Stomach (tissue), 8 donors: ENCODE measurements at regions not wholly inside any gene's neighbourhood (a gene's known extent, or its start where the extent isn't known, plus 50 kb on each side); places are given as distances from the start of the nearest gene placed in this dataset.

Experiments
- DNase-seq, 2 donors: peaks; one replicate each; pipeline versions ENCODE4 v3.0.0 to v3.0.0-alpha.2; 2013 to 2019
- H3K27ac ChIP-seq, 5 donors: fragments of 200-600 bp in 4 of 5; sonication (generic) in 4 of 5; one replicate each; pipeline ENCODE4 v1.5.1; 2013 to 2019; ENCODE audit warnings: mild to moderate bottlenecking in 1 of 5, moderate library complexity in 1 of 5
- H3K27me3 ChIP-seq, 3 donors: fragments of 200-600 bp; sonication (generic); one replicate each; pipeline ENCODE4 v1.5.1; 2017 to 2019; ENCODE audit warnings: mixed run types in 1 of 3
- H3K36me3 ChIP-seq, 4 donors: fragments of 200-600 bp; sonication (generic); 1 replicate in 3 of 4; 2 replicates in 1 of 4; pipeline ENCODE4 v1.5.1; 2016 to 2019
- H3K4me1 ChIP-seq, 4 donors: fragments of 200-600 bp; sonication (generic); one replicate each; pipeline ENCODE4 v1.5.1; 2016 to 2019
- H3K4me3 ChIP-seq, 4 donors: fragments of 200-600 bp; sonication (generic) in 3 of 4; one replicate each; pipeline ENCODE4 v1.5.1; 2016 to 2019; ENCODE audit warnings: mild to moderate bottlenecking in 1 of 4
- H3K9me3 ChIP-seq, 4 donors: fragments of 200-600 bp; sonication (generic); one replicate each; pipeline ENCODE4 v1.5.1; 2016 to 2019
- EP300 ChIP-seq: sonication (generic); formaldehyde crosslinking; IDR thresholded peaks from one replicate; pipeline ENCODE4 v1.6.1; 2017; ENCODE audit warnings: antibody characterized with exemption
- POLR2A ChIP-seq, 4 donors: fragments of 450-650 bp; IDR thresholded peaks; one replicate each; pipeline ENCODE4 v1.6.1; 2016; ENCODE audit warnings: antibody characterized with exemption in 4 of 4, control low read depth in 2 of 4, mild to moderate bottlenecking in 1 of 4, moderate library complexity in 1 of 4
- POLR2AphosphoS5 ChIP-seq, 3 donors: sonication (generic); formaldehyde crosslinking; IDR thresholded peaks; one replicate each; pipeline ENCODE4 v1.6.1; 2016; ENCODE audit warnings: antibody characterized with exemption in 3 of 3
- WGBS, 5 donors: extraction: QIAGEN DNeasy Blood & Tissue Kit in 3 of 5; methylation state at CpG; one replicate each; pipeline versions ENCODE4 v1.1.5 to v1.1.7; 2013 to 2018; 5-methylcytosine and 5-hydroxymethylcytosine counted together
- intact Hi-C: fragments of 100-400 bp; cut with DNase I; formaldehyde crosslinking; loops from one replicate; pipeline ENCODE4 v1.15.1; 2023; ENCODE audit warnings: low total_unique reads
- TF ChIP-seq, protein P1 (sequence below), 7 experiments: fragments of 450-650 bp in 4 of 7; fragments of 200-600 bp in 3 of 7; sonication (generic) in 3 of 7; IDR thresholded peaks; one replicate each; pipeline ENCODE4 v1.5.1; 2016 to 2019; ENCODE audit warnings: antibody characterized with exemption in 7 of 7, control low read depth in 2 of 7, mild to moderate bottlenecking in 1 of 7
- donor health status: healthy with polysubstance abuse.
- donor health status: Bipolar disorder and iron deficiency.
- donor health status: healthy.

DNA sequence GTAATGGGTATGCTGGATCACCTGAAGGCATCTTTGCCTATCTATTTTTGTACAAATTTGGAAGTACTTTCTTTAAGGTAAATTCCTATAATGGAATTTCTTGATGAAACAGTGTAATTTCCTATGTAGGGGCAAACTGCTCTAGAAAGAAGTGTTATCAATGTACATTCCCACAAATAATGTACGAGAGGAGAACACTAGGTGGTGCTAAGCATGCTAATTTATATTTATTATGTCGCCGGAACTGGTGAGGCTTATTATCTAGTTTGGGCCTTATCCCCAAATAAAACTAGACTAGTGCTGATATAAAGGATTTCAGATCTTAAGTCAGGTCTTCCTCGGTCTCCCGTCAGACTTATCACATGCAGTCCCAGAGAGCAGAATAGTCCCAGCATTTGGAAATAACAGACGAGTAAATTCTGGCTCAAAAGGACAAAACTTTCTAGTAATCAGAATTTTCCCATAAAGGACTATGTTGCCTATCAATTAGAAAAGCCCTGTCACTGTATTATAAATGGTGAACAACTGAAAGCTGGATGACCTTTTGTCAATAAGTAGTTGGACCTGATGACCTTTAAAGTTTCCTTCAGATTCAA lies 86.9 kb upstream of the RBBP8 start:
- peak in 1 of 2 donors; percentile 54 for DNase-seq
- intact Hi-C loops, result no loop called here
- Histone ChIP-seq H3K36me3 (no peaks in the 10 kb centered on the region), H3K4me1 (peaks cover 6 to 33% (median 23%) of the 10 kb centered on the region in 4 donors), H3K27me3 (no peaks in the 10 kb centered on the region), H3K9me3 (no peaks in the 10 kb centered on the region), H3K27ac (no peak overlapping the region), H3K4me3 (no peak overlapping the region)
- TF ChIP-seq, protein P1, sequence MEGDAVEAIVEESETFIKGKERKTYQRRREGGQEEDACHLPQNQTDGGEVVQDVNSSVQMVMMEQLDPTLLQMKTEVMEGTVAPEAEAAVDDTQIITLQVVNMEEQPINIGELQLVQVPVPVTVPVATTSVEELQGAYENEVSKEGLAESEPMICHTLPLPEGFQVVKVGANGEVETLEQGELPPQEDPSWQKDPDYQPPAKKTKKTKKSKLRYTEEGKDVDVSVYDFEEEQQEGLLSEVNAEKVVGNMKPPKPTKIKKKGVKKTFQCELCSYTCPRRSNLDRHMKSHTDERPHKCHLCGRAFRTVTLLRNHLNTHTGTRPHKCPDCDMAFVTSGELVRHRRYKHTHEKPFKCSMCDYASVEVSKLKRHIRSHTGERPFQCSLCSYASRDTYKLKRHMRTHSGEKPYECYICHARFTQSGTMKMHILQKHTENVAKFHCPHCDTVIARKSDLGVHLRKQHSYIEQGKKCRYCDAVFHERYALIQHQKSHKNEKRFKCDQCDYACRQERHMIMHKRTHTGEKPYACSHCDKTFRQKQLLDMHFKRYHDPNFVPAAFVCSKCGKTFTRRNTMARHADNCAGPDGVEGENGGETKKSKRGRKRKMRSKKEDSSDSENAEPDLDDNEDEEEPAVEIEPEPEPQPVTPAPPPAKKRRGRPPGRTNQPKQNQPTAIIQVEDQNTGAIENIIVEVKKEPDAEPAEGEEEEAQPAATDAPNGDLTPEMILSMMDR (IDR thresholded peaks at IDR 0.05), result peak in 5 of 7 experiments; percentile 9 to 55 (median 33)
- no peak for TF ChIP-seq POLR2A (IDR thresholded peaks at IDR 0.05)
- WGBS, 5 donors, result 23 to 34% (median 27%) methylated on average over 6 of the region's 6 CpGs

DNA sequence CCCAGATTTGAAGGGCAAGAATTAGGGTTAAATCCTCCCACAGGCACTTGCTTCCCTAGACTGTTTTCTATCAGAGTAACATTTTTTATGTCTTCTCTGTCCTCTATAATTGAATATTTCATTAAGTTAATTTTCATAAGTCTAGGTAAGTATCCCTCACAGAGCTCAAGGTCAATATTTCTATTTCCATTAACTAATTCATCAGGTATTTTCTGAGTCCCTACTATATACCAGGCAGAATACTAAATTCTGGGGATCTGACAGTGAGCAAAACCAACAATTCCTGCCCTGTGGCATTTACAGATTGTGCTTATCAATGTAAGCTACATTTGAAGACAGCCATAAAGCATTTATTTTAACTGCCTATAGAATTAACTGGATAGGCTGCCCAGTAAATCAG lies 86.4 kb upstream of the RBBP8 start:
- no peaks in the 10 kb centered on the region for H3K9me3 ChIP-seq
- DNase-seq, result no peak
- peak overlapping the region in 1 of 5 donors; percentile 28 for H3K27ac ChIP-seq
- TF ChIP-seq EP300 (no peak), POLR2AphosphoS5 (IDR thresholded peaks at IDR 0.05) (no peak), POLR2A (IDR thresholded peaks at IDR 0.05) (no peak)
- TF ChIP-seq, protein P1 (IDR thresholded peaks at IDR 0.05), result no peak
- peaks cover 6 to 33% (median 23%) of the 10 kb centered on the region in 4 donors for H3K4me1 ChIP-seq
- H3K4me3 ChIP-seq, result no peak overlapping the region
- H3K36me3 ChIP-seq, result no peaks in the 10 kb centered on the region
- H3K27me3 ChIP-seq, result no peaks in the 10 kb centered on the region
- intact Hi-C loops, result no loop called here

DNA sequence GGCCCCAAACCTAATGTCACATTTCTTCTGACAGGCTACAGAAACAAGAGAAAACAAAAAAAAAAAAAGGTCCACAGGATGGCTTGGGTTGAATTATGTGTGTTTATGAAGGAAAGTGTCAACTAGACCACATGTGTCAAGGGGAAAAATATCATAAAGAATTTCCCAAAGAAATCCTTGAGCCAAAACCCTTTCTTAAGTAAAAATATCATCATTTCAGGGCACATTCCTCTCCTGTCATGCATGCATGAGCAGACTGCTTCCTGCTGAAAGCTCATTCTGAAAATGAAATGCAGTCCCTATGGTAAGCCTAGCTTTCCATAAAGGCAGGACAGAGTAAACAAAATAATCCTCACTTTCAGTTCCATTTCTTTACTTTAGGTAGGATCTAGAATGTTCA lies 85.7 kb upstream of the RBBP8 start:
- H3K36me3 ChIP-seq, result no peaks in the 10 kb centered on the region
- intact Hi-C loops, result no loop called here
- peak overlapping the region in 2 of 5 donors; percentile 28 to 56 for H3K27ac ChIP-seq
- peaks cover 6 to 33% (median 23%) of the 10 kb centered on the region in 4 donors for H3K4me1 ChIP-seq
- TF ChIP-seq POLR2A (IDR thresholded peaks at IDR 0.05) (no peak), EP300 (no peak), POLR2AphosphoS5 (IDR thresholded peaks at IDR 0.05) (no peak)
- TF ChIP-seq, protein P1 (IDR thresholded peaks at IDR 0.05), result no peak
- H3K27me3 ChIP-seq, result no peaks in the 10 kb centered on the region
- no peak for DNase-seq
- no peaks in the 10 kb centered on the region for H3K9me3 ChIP-seq
- H3K4me3 ChIP-seq, result no peak overlapping the region

DNA sequence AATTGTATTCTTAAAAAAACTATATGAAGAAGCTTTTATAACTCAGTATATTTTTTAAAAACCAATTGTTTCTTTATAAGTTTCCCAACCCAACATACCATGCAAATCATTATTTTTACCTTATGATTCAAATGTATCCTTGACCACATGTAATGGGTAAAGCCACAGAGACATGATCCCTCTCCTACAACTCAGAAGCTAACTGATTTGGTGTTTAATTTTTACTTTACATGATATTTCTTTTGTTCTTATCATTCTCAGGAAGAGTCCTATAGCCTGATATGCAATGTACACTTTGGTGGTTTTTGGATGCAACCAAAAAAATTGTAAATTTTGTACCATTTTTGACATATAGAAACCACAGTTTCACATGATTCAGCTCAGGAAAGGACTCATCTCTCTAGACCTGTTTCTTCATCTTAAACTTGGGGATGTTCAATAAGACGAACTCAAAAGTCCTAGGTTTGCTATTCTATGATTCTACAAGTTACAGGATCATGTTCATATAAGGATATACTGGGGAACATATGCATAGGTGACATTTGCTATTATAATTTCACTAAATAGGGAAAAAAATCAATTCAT lies 85.2 kb upstream of the RBBP8 start:
- DNase-seq, result no peak
- intact Hi-C loops, result no loop called here
- Histone ChIP-seq H3K27me3 (no peaks in the 10 kb centered on the region), H3K4me1 (peaks cover 6 to 33% (median 23%) of the 10 kb centered on the region in 4 donors), H3K36me3 (no peaks in the 10 kb centered on the region), H3K9me3 (no peaks in the 10 kb centered on the region), H3K4me3 (no peak overlapping the region), H3K27ac (peak overlapping the region in 2 of 5 donors; percentile 28 to 56)
- TF ChIP-seq POLR2AphosphoS5 (IDR thresholded peaks at IDR 0.05), result no peak
- TF ChIP-seq, protein P1 (IDR thresholded peaks at IDR 0.05), result no peak
- TF ChIP-seq POLR2A (IDR thresholded peaks at IDR 0.05), result no peak
- no peak for TF ChIP-seq EP300
- 0 to 69% (median 1%) methylated on average over 1 of the region's 1 CpG for WGBS, 5 donors
